A673 (cell line): ENCODE measurements at regions not wholly inside any gene's neighbourhood (a gene's known extent, or its start where the extent isn't known, plus 50 kb on each side); places are given as distances from the start of the nearest gene placed in this dataset.

Experiments used
- BruUV-seq: library from RNA; stranded (reverse); fragments of 400-500 nt; replicated peaks from 2 replicates; lab custom pipeline; 2021; lab: Mats Ljungman, UMichigan
- CTCF ChIA-PET: fragments of 300-600 bp; sonication (Branson Sonifier 250); formaldehyde crosslinking; loops from one replicate; lab custom pipeline; 2022; ENCODE audit warnings: antibody characterized with exemption; lab: Charles Lee
- POLR2A ChIA-PET: fragments of 300-600 bp; sonication (Branson Sonifier 250); formaldehyde crosslinking; loops from one replicate; lab custom pipeline; 2022; ENCODE audit warnings: antibody characterized with exemption; ENCODE audit not compliant: low non-redundant PET; lab: Charles Lee
- DNase-seq: peaks from one replicate; pipeline ENCODE4 v3.0.0-alpha.2; 2015; ENCODE audit warnings: low spot score
- H3K27ac ChIP-seq: fragments of 200-600 bp; sonication (generic); 2 replicates; pipeline ENCODE4 v1.5.1; 2016; ENCODE audit warnings: mixed run types, low read depth, mild to moderate bottlenecking, mixed read lengths, antibody characterized with exemption, low read length; ENCODE audit not compliant: poor library complexity, severe bottlenecking
- H3K27me3 ChIP-seq: fragments of 200-600 bp; sonication (generic); replicated peaks from 2 replicates; pipeline ENCODE4 v1.6.1; 2017; ENCODE audit warnings: mixed run types, low read depth, mild to moderate bottlenecking, mixed read lengths, antibody characterized with exemption, low read length; ENCODE audit not compliant: insufficient read depth, poor library complexity
- H3K36me3 ChIP-seq: fragments of 200-600 bp; sonication (generic); 2 replicates; pipeline ENCODE4 v1.6.1; 2016; ENCODE audit warnings: mixed run types, mild to moderate bottlenecking, mixed read lengths, antibody characterized with exemption, low read length; ENCODE audit not compliant: insufficient read depth, poor library complexity, severe bottlenecking
- H3K4me1 ChIP-seq: fragments of 200-600 bp; sonication (generic); 2 replicates; pipeline ENCODE4 v1.6.1; 2017; ENCODE audit warnings: mixed run types, mild to moderate bottlenecking, mixed read lengths, antibody characterized with exemption, low read length; ENCODE audit not compliant: insufficient read depth, poor library complexity, severe bottlenecking
- H3K4me3 ChIP-seq: fragments of 200-600 bp; sonication (generic); 2 replicates; pipeline ENCODE4 v1.5.1; 2016; ENCODE audit warnings: low read depth, mixed run types, mild to moderate bottlenecking, mixed read lengths, low read length; ENCODE audit not compliant: poor library complexity, severe bottlenecking
- H3K9me3 ChIP-seq: fragments of 200-600 bp; sonication (generic); 2 replicates; pipeline ENCODE4 v1.6.1; 2016; ENCODE audit warnings: mixed run types, low read depth, mild to moderate bottlenecking, mixed read lengths, antibody characterized with exemption, low read length; ENCODE audit not compliant: poor library complexity, severe bottlenecking
- CTCF ChIP-seq: fragments of 300-800, 200-600 bp; sonication (generic); conservative IDR thresholded peaks from 2 replicates; pipeline ENCODE4 v1.5.1; 2017; ENCODE audit warnings: low read depth, mild to moderate bottlenecking, antibody characterized with exemption, low read length, moderate library complexity, mixed read lengths
- EZH2 ChIP-seq: fragments of 200-600 bp; sonication (generic); IDR thresholded peaks from 2 replicates; pipeline ENCODE4 v1.6.1; 2017; ENCODE audit warnings: borderline replicate concordance, low read depth, mild to moderate bottlenecking, mixed read lengths, antibody characterized with exemption, low read length; ENCODE audit not compliant: poor library complexity, severe bottlenecking
- intact Hi-C: fragments of 100-400 bp; cut with micrococcal nuclease; formaldehyde crosslinking; loops from one replicate; pipeline ENCODE4 v1.10.0; 2022; ENCODE audit not compliant: unreplicated experiment

- no peak for DNase-seq
- Histone ChIP-seq H3K9me3 (no peaks in the 10 kb centered on the region), H3K4me3 (no peak overlapping the region), H3K27ac (no peak overlapping the region), H3K4me1 (no peaks in the 10 kb centered on the region), H3K36me3 (no peaks in the 10 kb centered on the region), H3K27me3 (no peaks in the 10 kb centered on the region)
- TF ChIP-seq EZH2: no peak
- TF ChIP-seq CTCF: 0 out of 2 replicates have a peak, but pooled peaks have one; percentile 10
- ChIA-PET POLR2A (no interaction called here), CTCF (no interaction called here)
- intact Hi-C loops: no loop called here
- BruUV-seq: no TSS peak
Observed at GRCh38 chr21:21818898-21819297, 820.7 kb downstream of the NCAM2 start.

GRCh38 chr21:21828130-21828529, 829.9 kb downstream of the NCAM2 start:
- POLR2A ChIA-PET: no interaction called here
- intact Hi-C loops: no loop called here
- H3K9me3 ChIP-seq: no peaks in the 10 kb centered on the region
- no peaks in the 10 kb centered on the region for H3K36me3 ChIP-seq
- DNase-seq: no peak
- CTCF ChIA-PET: no interaction called here
- no peaks in the 10 kb centered on the region for H3K27me3 ChIP-seq
- no peak overlapping the region for H3K27ac ChIP-seq
- BruUV-seq: no TSS peak
- no peak overlapping the region for H3K4me3 ChIP-seq
- no peaks in the 10 kb centered on the region for H3K4me1 ChIP-seq
- TF ChIP-seq EZH2 (no peak), CTCF (no peak)

- Histone ChIP-seq H3K27me3 (no peaks in the 10 kb centered on the region), H3K27ac (no peak overlapping the region), H3K4me3 (no peak overlapping the region), H3K4me1 (no peaks in the 10 kb centered on the region), H3K9me3 (no peaks in the 10 kb centered on the region), H3K36me3 (no peaks in the 10 kb centered on the region)
- intact Hi-C loops: no loop called here
- DNase-seq: no peak
- TF ChIP-seq EZH2 (no peak), CTCF (no peak)
- no TSS peak for BruUV-seq
- ChIA-PET CTCF (no interaction called here), POLR2A (no interaction called here)
Observed at GRCh38 chr21:21831036-21831435, 832.8 kb downstream of the NCAM2 start.
